ENCODE measurements at regions not wholly inside any gene's neighbourhood (a gene's known extent, or its start where the extent isn't known, plus 50 kb on each side); places are given as distances from the start of the nearest gene placed in this dataset.
"Not testable (repeated sequence)": the region's sequence is repeated elsewhere in the genome, so short reads cannot be mapped to it uniquely, and the experiment has no call there.

DNA sequence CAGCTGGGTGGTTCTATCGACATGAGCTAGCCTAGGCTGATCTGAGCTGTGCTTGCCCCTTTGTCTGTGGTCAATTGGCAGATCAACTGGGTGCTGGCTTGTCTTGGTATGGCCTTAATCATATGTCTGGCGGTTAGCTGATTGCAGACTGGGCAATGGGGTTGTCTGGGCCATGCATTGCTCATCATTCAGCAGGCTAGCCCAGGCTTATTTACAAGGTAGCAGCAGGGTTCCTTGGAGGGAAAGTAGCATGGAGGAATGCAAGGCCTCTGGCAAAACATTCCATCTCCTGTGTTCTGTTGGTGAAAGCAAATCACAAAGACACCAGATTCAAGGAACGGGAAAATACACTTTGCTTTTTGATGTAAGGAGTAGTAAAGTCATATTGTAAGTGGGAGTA is 84.0 kb upstream of the IVNS1ABP start:
- DNase-seq (ENCODE audit: low read depth): no peak

DNA sequence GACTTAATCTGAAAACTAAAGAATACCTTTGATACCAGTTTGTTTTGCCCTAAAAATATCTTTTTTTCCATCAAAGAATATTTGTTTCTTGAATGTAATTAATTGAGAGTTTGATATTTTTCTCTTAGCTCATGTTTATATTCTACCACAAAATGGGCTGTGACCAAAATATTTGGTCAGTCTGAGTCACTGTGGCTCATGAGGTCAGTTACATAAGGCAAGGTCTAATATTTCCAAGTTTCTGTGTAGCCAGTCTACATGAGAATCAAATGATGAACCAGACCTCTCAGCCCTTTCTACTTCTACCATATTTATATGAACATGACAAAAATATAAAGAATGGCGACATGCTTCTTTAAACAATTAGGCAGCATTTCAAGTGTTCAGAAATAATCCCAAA is 83.0 kb upstream of the IVNS1ABP start:
- DNase-seq (ENCODE audit: low read depth): peak; percentile 45

DNA sequence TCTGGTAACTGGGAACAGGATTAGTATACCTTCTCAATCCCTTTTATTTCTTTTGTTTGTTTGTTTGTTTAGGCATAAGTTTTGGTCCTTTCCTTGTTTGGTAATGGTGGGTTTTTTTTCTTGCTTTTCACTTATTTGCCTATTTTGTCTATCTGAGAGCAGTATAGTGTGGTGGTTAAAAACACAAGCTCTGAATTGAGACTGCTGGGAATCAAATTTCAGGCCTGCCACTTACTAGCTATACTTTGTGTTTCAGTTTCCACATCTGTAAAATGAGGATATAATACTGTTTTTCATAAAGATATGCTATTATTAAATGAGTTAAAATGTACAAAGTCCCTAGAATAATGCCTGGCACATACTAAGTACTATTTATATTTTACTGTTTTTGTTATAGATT is 81.6 kb upstream of the IVNS1ABP start:
- no peak for DNase-seq (ENCODE audit: low read depth)

DNA sequence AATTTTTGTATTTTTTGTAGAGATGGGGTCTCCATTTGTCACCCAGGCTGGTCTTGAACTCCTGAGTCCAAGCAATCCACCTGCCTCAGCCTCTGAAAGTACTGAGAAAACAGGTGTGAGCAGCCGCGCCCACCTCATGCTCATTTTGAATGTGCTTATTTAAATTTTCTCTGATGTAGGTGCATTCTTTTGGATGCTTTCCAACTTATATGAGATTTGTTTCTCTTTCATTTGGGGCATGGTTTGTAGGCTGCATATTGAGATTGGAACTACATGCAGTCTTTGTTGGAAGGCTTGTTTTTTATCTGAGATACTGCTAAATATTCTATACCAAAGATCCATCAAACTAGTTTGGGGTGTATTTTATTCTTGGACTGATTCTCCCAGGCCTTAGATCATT is 81.0 kb upstream of the IVNS1ABP start:
- DNase-seq (ENCODE audit: low read depth): no peak

DNA sequence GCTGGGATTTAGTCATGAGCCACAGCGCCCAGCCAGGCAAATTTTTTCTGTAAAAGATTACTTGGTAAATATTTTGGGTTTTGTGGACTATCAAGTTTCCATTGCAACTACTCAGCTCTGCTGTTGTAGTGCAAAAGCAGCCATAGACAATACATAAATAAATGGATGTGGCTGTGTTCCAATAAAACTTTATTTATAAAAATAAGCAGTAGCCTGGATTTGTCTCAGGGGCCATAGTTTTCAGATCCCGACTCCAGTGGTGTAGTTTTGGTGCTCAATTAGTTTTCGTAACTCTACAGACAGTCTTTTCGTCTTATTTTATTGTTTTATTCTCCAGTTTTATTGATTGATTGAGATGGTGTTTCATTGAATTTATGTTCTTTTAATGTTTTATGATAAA is 80.1 kb upstream of the IVNS1ABP start:
- no peak for DNase-seq (ENCODE audit: low read depth)

DNA sequence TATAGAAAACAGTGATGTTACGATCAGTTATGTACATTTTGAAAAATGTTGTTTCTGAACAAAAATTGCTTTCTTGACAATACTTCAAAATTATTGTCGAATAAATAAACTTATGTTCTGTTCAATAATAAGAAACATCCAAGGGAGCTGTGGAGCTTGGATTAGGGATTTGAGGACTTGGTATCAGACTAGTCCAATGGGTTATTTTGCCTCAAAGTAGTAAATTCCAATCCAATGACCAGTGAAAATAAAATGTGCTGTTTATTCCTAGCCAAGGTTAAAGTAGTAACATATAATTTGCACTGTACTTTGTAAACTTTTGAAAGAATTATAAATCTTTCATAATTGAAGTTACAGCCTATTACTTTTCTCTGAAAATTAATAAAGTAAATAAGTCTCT is 79.1 kb upstream of the IVNS1ABP start:
- no peak for DNase-seq (ENCODE audit: low read depth)

DNA sequence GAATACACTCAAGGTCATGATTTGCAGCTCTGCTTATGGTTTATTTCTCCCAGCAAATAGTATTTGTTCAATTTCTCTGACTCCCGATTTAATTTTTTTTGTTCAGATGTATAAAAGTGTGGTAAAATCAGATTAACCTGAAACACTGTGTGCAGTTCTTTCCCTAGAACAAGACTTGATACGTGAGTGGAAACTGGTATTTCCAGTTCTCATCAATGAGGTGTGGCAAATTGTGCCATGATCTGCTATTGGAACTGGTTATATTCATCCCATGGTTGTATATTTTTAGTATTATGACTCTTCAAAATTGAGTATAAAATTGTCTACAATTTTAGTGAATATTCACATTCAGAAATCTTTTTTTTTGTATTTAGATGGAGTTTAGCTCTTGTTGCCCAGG is 76.8 kb upstream of the IVNS1ABP start:
- no peak for DNase-seq (ENCODE audit: low read depth)

DNA sequence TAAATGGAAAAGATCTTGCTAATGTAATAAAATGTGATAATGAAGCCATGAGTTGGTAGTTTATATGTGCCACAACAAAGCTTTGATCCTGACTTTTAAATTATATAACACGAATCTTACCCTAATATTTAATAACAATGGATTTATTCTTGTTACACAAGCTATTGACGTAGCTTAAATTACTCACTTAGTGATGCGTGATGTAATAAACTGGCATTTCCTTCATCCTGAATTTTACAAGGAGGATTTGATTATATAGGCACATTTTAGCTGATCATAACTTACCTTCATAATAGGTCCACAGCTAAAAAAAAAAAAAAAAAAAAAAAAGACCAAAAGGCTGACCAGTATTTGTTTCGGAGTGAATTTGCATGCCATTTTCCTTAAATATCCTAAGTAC is 76.2 kb upstream of the IVNS1ABP start:
- no peak for DNase-seq (ENCODE audit: low read depth)

DNA sequence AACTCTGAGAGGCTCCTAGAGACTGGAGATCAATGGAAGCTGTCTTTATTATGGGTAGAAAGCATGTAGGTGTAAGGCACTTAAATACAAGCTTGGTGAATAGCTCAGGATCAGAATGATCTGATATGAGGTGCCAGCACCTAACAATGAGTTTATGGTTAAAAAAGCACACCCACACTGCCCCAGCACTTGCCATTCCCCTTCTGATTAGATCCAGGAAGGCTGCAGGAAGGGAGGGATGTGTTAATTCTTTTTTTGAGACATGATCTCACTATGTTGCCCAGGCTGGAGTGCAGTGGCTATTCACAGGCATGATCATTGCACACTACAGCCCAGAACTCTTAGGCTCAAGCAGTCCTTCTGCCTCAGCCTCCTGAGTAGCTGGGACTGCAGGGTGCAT is 71.8 kb upstream of the IVNS1ABP start:
- no peak for DNase-seq (ENCODE audit: low read depth)

DNA sequence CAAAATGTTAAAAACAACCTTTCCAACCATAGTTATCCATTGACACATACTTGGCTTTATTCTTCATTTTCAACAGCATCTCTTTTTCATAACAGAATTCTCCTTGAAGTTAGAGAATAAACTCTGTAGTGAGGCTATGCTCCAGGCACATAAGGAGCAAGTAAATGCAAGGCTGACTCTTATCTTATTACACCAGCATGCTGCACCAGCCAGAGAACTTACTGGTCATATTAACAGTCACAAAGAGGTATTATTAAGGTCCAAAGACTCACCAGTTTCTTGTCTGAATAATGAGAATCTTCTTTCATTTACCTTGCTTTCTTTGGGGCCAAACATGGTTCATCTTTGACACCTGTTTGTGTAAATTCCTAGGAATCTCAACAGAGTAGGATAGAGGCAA is 71.3 kb upstream of the IVNS1ABP start:
- DNase-seq (ENCODE audit: low read depth): no peak

DNA sequence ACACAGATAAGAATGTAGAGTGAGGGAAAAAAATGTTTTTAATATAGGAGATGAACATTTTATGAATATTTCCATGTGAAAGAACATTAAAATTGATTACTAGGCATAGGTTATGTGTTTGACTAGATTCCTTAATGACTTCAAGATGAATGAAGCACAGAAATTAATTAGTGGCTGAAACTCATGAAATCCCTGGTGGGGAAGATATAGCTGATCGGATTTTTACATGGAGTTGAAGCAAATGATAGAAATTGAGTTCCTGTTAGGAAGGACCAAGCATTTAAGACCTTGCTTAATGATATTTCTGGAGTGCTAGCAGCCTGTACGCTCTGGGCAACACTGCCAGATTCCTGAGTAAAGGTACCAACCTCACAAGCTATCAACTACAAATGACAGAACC is 68.9 kb upstream of the IVNS1ABP start:
- DNase-seq (ENCODE audit: low read depth): no peak

DNA sequence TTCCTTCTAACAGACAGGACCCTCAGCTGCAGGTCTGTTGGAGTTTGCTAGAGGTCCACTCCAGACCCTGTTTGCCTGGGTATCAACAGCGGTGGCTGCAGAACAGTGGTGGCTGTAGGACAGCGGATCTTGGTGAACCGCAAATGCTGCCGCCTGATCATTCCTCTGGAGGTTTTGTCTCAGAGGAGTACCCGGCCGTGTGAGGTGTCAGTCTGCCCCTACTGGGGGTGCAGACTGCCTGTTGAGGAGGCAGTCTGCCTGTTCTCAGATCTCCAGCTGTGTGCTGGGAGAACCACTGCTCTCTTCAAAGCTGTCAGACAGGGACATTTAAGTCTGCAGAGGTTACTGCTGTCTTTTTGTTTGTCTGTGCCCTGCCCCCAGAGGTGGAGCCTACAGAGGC is 66.8 kb upstream of the IVNS1ABP start:
- DNase-seq (ENCODE audit: low read depth): not testable (repeated sequence)

DNA sequence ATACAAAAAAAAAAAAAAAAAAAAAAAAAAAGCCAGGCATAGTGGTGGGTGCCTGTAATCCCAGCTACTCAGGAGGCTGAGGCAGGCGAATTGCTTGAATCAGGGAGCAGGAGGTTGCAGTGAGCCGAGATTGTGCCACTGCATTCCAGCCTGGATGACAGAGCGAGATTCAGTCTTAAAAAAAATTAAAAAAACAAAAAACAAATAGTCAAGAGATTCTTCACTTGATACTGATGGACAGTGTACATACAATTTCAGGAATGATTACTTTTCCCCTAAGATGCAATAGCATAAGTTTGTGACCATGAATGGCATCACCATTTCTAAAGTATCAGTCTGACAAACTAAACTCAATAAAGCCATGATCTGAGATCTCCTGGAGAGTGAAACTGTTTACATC is 60.8 kb upstream of the IVNS1ABP start:
- no peak for DNase-seq (ENCODE audit: low read depth)

DNA sequence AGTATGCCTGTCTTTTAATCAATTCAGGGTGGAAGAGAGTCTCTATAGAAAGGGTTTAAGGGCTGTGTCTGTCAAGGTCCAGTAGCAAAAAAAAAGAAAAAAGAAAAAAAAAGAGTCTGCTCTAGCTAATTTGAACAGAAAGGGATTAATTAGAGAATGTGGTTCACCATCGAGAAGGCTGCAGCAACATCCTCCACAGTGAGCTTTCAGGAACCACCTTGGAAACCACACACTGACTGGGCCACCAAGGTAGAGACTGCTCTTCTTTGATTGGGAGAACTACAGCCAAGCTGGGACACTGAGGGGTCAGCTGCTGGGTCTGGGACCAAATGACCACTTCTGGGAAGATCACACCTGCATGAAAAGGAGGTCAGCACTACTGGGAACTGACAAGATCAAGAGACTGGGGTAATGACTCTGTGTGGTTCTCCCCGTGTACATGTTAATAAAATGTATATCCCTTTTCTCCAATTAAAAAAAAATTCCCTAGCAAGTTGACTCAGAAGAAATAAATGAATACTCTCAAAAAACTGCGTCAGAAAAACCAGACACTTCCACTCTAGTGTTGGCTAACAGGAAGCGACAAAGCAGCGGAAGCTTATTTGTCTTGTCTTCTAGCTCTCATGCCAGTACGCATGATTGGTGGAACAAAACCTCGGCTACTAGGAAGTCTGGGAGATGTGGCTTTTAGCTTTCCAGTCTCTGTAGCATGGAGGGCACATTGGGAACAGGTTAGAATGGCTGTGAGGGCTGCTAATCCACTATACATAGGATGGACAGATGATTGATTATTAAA is 60.0 kb upstream of the IVNS1ABP start:
- DNase-seq (ENCODE audit: low read depth): no peak

DNA sequence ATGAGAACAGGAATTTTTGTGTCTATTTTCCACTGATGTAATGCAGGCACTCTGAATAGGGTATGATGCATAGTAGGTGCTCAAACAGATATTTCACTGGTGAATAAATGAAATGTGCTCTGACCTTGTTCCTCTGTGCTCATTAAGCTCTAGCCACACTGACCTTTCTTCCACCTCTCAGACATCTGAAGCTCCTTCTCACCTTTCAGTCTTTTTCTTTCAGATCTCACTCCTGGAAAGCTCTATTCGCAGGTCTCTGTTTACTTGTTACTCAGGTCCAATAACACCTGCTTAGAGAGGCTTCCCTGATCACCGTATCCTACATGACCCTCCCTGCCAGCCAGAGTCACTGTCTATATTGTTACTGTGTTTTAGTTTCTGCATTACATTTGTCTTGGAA is 59.2 kb upstream of the IVNS1ABP start:
- DNase-seq (ENCODE audit: low read depth): no peak

DNA sequence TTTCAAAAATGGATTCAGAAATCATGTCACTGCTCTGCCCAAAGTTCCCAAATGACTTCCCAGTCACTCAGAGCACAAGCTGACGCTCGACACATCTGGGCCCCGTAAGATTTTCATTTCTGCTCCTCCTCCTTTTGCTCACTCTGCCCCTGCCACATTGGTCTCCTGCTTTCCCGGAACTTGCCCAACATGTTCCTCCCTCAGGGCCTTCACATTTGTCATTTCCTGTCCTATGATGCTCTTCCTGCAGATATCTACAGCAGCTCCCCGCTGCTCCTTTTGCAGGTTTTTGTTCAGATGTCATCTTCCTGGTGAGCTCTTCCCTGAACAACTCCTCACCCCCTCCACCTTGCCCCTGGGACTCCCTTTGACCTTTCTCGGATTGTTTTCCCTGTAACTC is 58.5 kb upstream of the IVNS1ABP start:
- DNase-seq (ENCODE audit: low read depth): no peak

DNA sequence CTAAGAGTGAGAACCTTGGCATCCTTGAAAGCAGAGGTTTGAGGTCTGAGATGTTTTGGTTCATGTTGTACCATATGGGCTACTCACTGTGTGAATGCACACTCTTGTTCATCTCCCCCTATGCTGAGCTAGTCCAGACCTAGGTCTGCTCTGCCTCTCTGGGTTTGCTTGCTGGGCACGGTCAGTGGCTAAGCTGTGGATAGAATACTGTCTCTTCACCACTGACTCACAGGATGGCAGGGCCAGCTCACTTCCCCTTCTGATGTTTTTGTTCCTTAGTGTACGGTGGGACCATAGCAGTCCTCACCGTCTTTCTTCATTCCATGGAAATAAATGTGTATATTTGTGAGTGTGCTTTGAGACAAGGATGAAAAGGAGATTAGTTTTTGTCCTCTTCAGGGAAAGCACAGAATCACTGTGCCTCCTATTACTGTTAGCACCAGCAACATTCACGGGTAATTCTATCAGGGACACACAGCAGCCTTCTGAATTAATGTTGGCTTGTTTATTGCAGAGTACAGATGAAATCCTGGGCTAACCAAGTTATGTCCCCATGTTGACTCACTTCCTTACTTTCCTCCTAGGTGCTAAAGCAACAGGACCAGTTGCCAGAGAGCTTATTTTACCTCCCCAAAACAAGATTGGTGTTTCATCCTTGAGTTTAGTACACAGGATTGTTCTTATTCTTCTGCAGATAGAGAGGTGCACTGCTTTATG is 56.9 kb upstream of the IVNS1ABP start:
- DNase-seq (ENCODE audit: low read depth): peak; percentile 30

DNA sequence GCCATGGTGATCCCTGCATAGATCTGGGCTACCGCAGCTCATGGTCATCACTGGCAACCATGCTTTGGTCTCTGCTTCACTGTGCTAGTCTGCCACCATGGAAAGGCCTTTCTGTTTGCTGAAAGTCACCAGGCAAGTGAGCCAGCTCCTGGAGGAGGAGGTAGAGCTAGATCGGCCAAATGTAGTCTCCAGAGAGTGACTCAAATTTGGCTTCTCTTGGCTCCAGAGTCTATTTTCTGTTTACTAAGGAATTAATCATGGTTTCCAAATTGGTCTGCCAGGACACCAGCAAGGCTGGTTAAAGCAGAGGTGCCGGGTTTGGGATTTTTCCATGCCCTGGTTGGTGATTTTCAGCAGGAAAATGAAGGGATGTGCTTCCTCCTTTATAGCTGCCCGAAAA is 52.7 kb upstream of the IVNS1ABP start:
- DNase-seq (ENCODE audit: low read depth): no peak

DNA sequence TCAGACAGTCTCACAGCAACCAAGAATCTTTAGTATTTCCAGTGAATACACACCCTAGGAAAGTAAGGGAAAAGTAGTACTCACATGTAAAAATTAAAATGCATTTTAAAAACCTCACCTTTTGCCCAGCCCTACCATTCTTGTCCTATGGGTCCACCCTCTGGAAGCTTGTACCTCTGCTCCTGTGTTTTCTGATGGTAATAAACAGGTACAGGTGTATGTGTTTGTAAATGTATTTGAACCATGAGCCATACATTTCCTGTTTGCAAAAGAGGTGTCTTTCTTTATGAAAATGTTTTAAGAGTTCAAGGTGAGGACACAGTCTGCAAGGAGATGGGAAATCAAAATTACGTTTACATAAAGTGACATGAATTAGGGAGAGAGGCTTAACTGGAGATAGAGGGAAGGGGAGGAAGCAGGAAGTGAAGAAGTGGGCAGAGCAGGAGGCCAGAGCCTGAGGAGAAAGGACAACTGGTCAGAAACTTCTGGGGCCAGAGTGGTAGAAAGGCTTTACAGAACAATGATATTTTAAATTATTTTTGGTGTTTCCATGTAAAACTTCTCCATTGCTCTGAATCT is 52.0 kb upstream of the IVNS1ABP start:
- DNase-seq (ENCODE audit: low read depth): no peak

DNA sequence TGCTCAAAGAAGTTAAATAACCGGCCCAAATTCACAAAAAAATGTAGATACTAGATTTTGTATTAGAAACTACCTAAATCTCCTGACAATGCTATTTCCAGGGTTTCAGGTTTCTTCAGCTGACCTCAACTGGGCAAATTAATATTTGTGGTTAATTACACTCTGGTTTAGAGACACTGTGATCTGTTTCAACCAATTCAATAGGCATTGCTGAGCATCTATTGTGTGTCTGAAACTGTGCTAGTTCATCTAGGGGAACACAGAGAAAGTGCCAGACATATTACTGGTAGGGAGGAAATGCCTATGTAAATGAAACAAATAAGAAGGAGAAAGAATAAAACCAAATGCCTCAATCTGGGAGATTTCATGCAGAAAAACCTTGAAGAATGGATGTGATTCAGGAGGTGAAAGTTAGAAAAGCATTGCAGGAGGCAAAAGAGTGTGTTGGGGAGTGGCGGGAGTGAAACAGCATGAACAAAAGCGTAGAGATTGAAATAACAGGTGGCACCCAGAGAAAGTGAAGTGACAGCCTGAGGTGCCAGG is 51.3 kb upstream of the IVNS1ABP start:
- no peak for DNase-seq (ENCODE audit: low read depth)

DNA sequence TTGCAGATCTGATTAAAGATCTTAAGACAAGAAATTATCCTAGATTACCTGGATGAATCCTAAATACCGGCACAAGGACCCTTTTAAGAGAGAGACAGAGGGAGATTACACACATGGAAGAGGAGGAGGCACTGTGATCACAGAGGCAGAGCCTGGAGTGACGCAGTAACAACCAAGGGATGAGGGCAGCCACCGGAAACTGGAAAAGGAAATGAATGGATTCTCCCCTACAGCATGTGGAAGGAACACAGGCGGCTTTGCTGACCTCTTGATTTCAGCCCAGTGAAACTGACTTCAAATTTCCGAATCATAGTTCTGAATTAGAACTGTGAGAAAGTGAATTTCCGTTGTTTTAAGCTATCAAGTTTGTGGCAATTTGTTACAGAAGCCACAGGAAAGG is 50.2 kb upstream of the IVNS1ABP start:
- DNase-seq (ENCODE audit: low read depth): no peak
